C1 segment of cervical spinal cord (tissue), 14 donors: ENCODE measurements at regions not wholly inside any gene's neighbourhood (a gene's known extent, or its start where the extent isn't known, plus 50 kb on each side); places are given as distances from the start of the nearest gene placed in this dataset.

ENCODE experiments used
- DNase-seq, 14 donors: peaks; one replicate each; lab custom pipeline; 2025; lab: John Stamatoyannopoulos, UW

GRCh38 chr7:25314731-25315267 is 86.5 kb upstream of the NPVF start:
- DNase-seq, result no peak

GRCh38 chr7:25316366-25316765 is 88.1 kb upstream of the NPVF start:
- DNase-seq, result no peak

- no peak for DNase-seq
These were observed 89.8 kb upstream of the NPVF start for GRCh38 chr7:25318047-25318446.

- DNase-seq, result no peak
These were observed 91.4 kb upstream of the NPVF start for GRCh38 chr7:25319707-25320106.

- no peak for DNase-seq
These were observed 92.5 kb upstream of the NPVF start for GRCh38 chr7:25320791-25321190.

GRCh38 chr7:25321424-25321823 is 93.1 kb upstream of the NPVF start:
- no peak for DNase-seq

- no peak for DNase-seq
These were observed 94.2 kb upstream of the NPVF start for GRCh38 chr7:25322473-25322872.

- DNase-seq, result no peak
These were observed 97.0 kb upstream of the NPVF start for GRCh38 chr7:25325186-25325757.

GRCh38 chr7:25326501-25327156 is 98.3 kb upstream of the NPVF start:
- peak in 1 of 14 donors; percentile 68 for DNase-seq

- no peak for DNase-seq
These were observed 101.5 kb upstream of the NPVF start for GRCh38 chr7:25329815-25330214.

GRCh38 chr7:25333296-25333928 is 105.1 kb upstream of the NPVF start:
- DNase-seq, result no peak

- DNase-seq, result no peak
These were observed 119.2 kb upstream of the NPVF start for GRCh38 chr7:25347360-25348066.

GRCh38 chr7:25348104-25348503 is 119.8 kb upstream of the NPVF start:
- no peak for DNase-seq

GRCh38 chr7:25349283-25350017 is 121.2 kb upstream of the NPVF start:
- no peak for DNase-seq

GRCh38 chr7:25350041-25350440 is 121.8 kb upstream of the NPVF start:
- no peak for DNase-seq

GRCh38 chr7:25351761-25352160 is 123.5 kb upstream of the NPVF start:
- no peak for DNase-seq

- DNase-seq, result no peak
These were observed 124.9 kb upstream of the NPVF start for GRCh38 chr7:25353196-25353595.

GRCh38 chr7:25353732-25354131 is 125.4 kb upstream of the NPVF start:
- DNase-seq, result no peak

GRCh38 chr7:25356534-25357151 is 128.4 kb upstream of the NPVF start:
- peak in 1 of 14 donors; percentile 19 for DNase-seq

GRCh38 chr7:25358926-25359325 is 130.6 kb upstream of the NPVF start:
- DNase-seq, result no peak

- peak in 6 of 14 donors; percentile 7 to 76 (median 22) for DNase-seq
These were observed 131.3 kb upstream of the NPVF start for GRCh38 chr7:25359471-25360059.
